OCI-LY1 (cell line): ENCODE measurements at regions not wholly inside any gene's neighbourhood (a gene's known extent, or its start where the extent isn't known, plus 50 kb on each side); places are given as distances from the start of the nearest gene placed in this dataset.

Source experiments
- H2AFZ ChIP-seq: fragments of 200-600 bp; sonication (generic), shearing (Covaris generic); 2 replicates; pipeline ENCODE4 v1.6.0; 2014; ENCODE audit warnings: antibody characterized with exemption, mild to moderate bottlenecking, low read length
- H3F3A ChIP-seq: fragments of 200-600 bp; sonication (generic), shearing (Covaris generic); 2 replicates; pipeline ENCODE4 v1.6.0; 2014; ENCODE audit warnings: mild to moderate bottlenecking, antibody characterized with exemption, low read length, moderate library complexity; ENCODE audit not compliant: insufficient read depth
- H3K27ac ChIP-seq: fragments of 200-600 bp; sonication (generic); 2 replicates; pipeline ENCODE4 v1.5.1; 2014; ENCODE audit warnings: low read length, mixed run types, mild to moderate bottlenecking, low read depth; ENCODE audit not compliant: poor library complexity, severe bottlenecking
- H3K27me3 ChIP-seq: fragments of 200-600 bp; sonication (generic); 2 replicates; pipeline ENCODE4 v1.6.0; 2014; ENCODE audit warnings: antibody characterized with exemption, mild to moderate bottlenecking, low read length, moderate library complexity; ENCODE audit not compliant: insufficient read depth
- H3K36me3 ChIP-seq: fragments of 200-600 bp; sonication (generic); 2 replicates; pipeline ENCODE4 v1.6.1; 2014; ENCODE audit warnings: mild to moderate bottlenecking, antibody characterized with exemption, low read length, moderate library complexity, mixed read lengths; ENCODE audit not compliant: insufficient read depth
- H3K4me1 ChIP-seq: fragments of 200-600 bp; sonication (generic); 2 replicates; pipeline ENCODE4 v1.5.1; 2014; ENCODE audit warnings: mild to moderate bottlenecking, low read length, moderate library complexity; ENCODE audit not compliant: insufficient read depth, severe bottlenecking
- H3K4me2 ChIP-seq: fragments of 200-600 bp; sonication (generic), shearing (Covaris generic); 2 replicates; pipeline ENCODE4 v1.6.1; 2014; ENCODE audit warnings: low read length
- H3K4me3 ChIP-seq: fragments of 200-600 bp; sonication (generic); 2 replicates; pipeline ENCODE4 v1.5.1; 2014; ENCODE audit warnings: low read length, low read depth, mild to moderate bottlenecking, mixed read lengths; ENCODE audit not compliant: poor library complexity, severe bottlenecking
- H3K79me2 ChIP-seq: fragments of 200-600 bp; shearing (Covaris generic); 2 replicates; pipeline ENCODE4 v1.6.1; 2016; ENCODE audit warnings: mixed run types, low read length, mixed read lengths; ENCODE audit not compliant: insufficient read depth
- H3K9ac ChIP-seq: fragments of 200-600 bp; sonication (generic), shearing (Covaris generic); 2 replicates; pipeline ENCODE4 v1.6.1; 2014; ENCODE audit warnings: mild to moderate bottlenecking, low read length, mixed read lengths
- H3K9me2 ChIP-seq: fragments of 200-600 bp; sonication (generic), shearing (Covaris generic); 2 replicates; pipeline ENCODE4 v1.6.1; 2014; ENCODE audit warnings: low read depth, mild to moderate bottlenecking, low read length, mixed read lengths
- H3K9me3 ChIP-seq: fragments of 200-600 bp; shearing (Covaris generic); 2 replicates; pipeline ENCODE4 v1.6.1; 2014; ENCODE audit warnings: low read length, mixed read lengths
- H4K20me1 ChIP-seq: fragments of 200-600 bp; sonication (generic), shearing (Covaris generic); 2 replicates; pipeline ENCODE4 v1.6.0; 2016; ENCODE audit warnings: mild to moderate bottlenecking, low read length; ENCODE audit not compliant: insufficient read depth
- CTCF ChIP-seq: fragments of 200-600 bp; sonication (generic), shearing (Covaris generic); IDR thresholded peaks from 2 replicates; pipeline ENCODE4 v1.5.1; 2017; ENCODE audit warnings: mild to moderate bottlenecking, antibody characterized with exemption, low read length, moderate library complexity, mixed read lengths
- EZH2 ChIP-seq: fragments of 200-600 bp; sonication (generic), shearing (Covaris generic); IDR thresholded peaks from 2 replicates; pipeline ENCODE4 v1.8.0; 2017; ENCODE audit warnings: borderline replicate concordance, mixed run types, mild to moderate bottlenecking, antibody characterized with exemption, low read length, moderate library complexity, mixed read lengths

- H3F3A ChIP-seq: no peaks in the 10 kb centered on the region
- TF ChIP-seq CTCF: no peak
- no peak for TF ChIP-seq EZH2
- no peak overlapping the region for H3K4me3 ChIP-seq
Observed at GRCh38 chr14:98262566-98262965, 1009.4 kb downstream of the BCL11B start.

GRCh38 chr14:98269533-98269932, 1002.5 kb downstream of the BCL11B start:
- H3K36me3 ChIP-seq: no peaks in the 10 kb centered on the region
- H3K9me3 ChIP-seq: no peaks in the 10 kb centered on the region
- no peaks in the 10 kb centered on the region for H3K79me2 ChIP-seq
- H3K4me3 ChIP-seq: no peak overlapping the region
- H3K4me1 ChIP-seq: no peaks in the 10 kb centered on the region
- TF ChIP-seq CTCF: no peak
- H3F3A ChIP-seq: no peaks in the 10 kb centered on the region
- H3K4me2 ChIP-seq: no peak overlapping the region
- no peaks in the 10 kb centered on the region for H3K9me2 ChIP-seq
- H3K27me3 ChIP-seq: no peaks in the 10 kb centered on the region
- H4K20me1 ChIP-seq: no peaks in the 10 kb centered on the region
- H3K9ac ChIP-seq: no peak overlapping the region
- H2AFZ ChIP-seq: no peak overlapping the region
- no peak overlapping the region for H3K27ac ChIP-seq

More at GRCh38 chr14:98262566-98262965, 1009.4 kb downstream of the BCL11B start:
- Histone ChIP-seq H3K27me3 (no peaks in the 10 kb centered on the region), H2AFZ (no peak overlapping the region), H3K79me2 (no peaks in the 10 kb centered on the region), H3K36me3 (no peaks in the 10 kb centered on the region), H3K27ac (no peak overlapping the region), H3K9ac (no peak overlapping the region), H3K4me1 (no peaks in the 10 kb centered on the region), H3K4me2 (no peak overlapping the region), H3K9me3 (no peaks in the 10 kb centered on the region), H3K9me2 (no peaks in the 10 kb centered on the region), H4K20me1 (no peaks in the 10 kb centered on the region)

- no peak overlapping the region for H2AFZ ChIP-seq
- no peaks in the 10 kb centered on the region for H3K27me3 ChIP-seq
- no peak overlapping the region for H3K27ac ChIP-seq
- no peaks in the 10 kb centered on the region for H3F3A ChIP-seq
- H3K4me1 ChIP-seq: no peaks in the 10 kb centered on the region
- H3K4me2 ChIP-seq: no peak overlapping the region
- no peak overlapping the region for H3K9ac ChIP-seq
- TF ChIP-seq EZH2 (no peak), CTCF (no peak)
- H4K20me1 ChIP-seq: no peaks in the 10 kb centered on the region
- no peak overlapping the region for H3K4me3 ChIP-seq
- H3K9me3 ChIP-seq: no peaks in the 10 kb centered on the region
- H3K36me3 ChIP-seq: no peaks in the 10 kb centered on the region
- no peaks in the 10 kb centered on the region for H3K79me2 ChIP-seq
- H3K9me2 ChIP-seq: no peaks in the 10 kb centered on the region
Observed at GRCh38 chr14:98270201-98270600, 1001.8 kb downstream of the BCL11B start.
